Endothelial cell of umbilical vein (primary cell): ENCODE measurements at regions not wholly inside any gene's neighbourhood (a gene's known extent, or its start where the extent isn't known, plus 50 kb on each side); places are given as distances from the start of the nearest gene placed in this dataset.
"Not testable (repeated sequence)": the region's sequence is repeated elsewhere in the genome, so short reads cannot be mapped to it uniquely, and the experiment has no call there.

Experiments
- BruUV-seq: library from RNA; stranded (reverse); fragments of 400-500 nt; replicated peaks from 2 replicates; lab custom pipeline; 2021; lab: Mats Ljungman, UMichigan
- CTCF ChIA-PET: fragments of 300-600, 350-600 bp; sonication (Branson Sonifier 250); formaldehyde crosslinking; loops from one replicate; lab custom pipeline; 2021; ENCODE audit warnings: antibody characterized with exemption, inconsistent platforms; lab: Charles Lee
- POLR2A ChIA-PET: fragments of 300-600, 350-600 bp; sonication (Branson Sonifier 250); formaldehyde crosslinking; loops from one replicate; lab custom pipeline; 2021; ENCODE audit warnings: antibody characterized with exemption, inconsistent platforms; lab: Charles Lee
- DNase-seq: peaks from one replicate; pipeline ENCODE4 v3.0.0-alpha.2; 2011; ENCODE audit warnings: low read depth, low spot score
- FAIRE-seq: peaks from 2 replicates; lab custom pipeline; 2011; peaks lifted over from hg19 to GRCh38; lab: Jason Lieb, UNC
- H2AFZ ChIP-seq: 2 replicates; pipeline ENCODE4 v1.6.0; 2012; ENCODE audit warnings: low read depth, low read length, control low read depth, inconsistent platforms
- H3K27ac ChIP-seq: 2 replicates; pipeline ENCODE4 v1.5.1; 2011; ENCODE audit warnings: low read depth, mild to moderate bottlenecking, control low read depth, low read length, moderate library complexity; ENCODE audit not compliant: insufficient read depth
- H3K27me3 ChIP-seq, 2 experiments: 2 replicates each; pipeline versions ENCODE4 v1.6.0 to v1.6.1; 2011; ENCODE audit warnings: low read length in 2 of 2, mixed read lengths in 1 of 2; ENCODE audit not compliant: control insufficient read depth in 2 of 2, insufficient read depth in 2 of 2
- H3K36me3 ChIP-seq, 2 experiments: 2 replicates in 1 of 2; 3 replicates in 1 of 2; pipeline ENCODE4 v1.5.1; 2011; ENCODE audit warnings: low read length in 2 of 2, mild to moderate bottlenecking in 1 of 2, moderate library complexity in 1 of 2; ENCODE audit not compliant: control insufficient read depth in 2 of 2, insufficient read depth in 2 of 2; ENCODE audit errors: extremely low read depth in 1 of 2
- H3K4me1 ChIP-seq: 3 replicates; pipeline ENCODE4 v1.5.1; 2011; ENCODE audit warnings: mild to moderate bottlenecking, low read length; ENCODE audit not compliant: control insufficient read depth, insufficient read depth; ENCODE audit errors: extremely low read depth
- H3K4me2 ChIP-seq: 2 replicates; pipeline ENCODE4 v1.6.1; 2011; ENCODE audit warnings: low read length, control low read depth, mixed read lengths; ENCODE audit not compliant: insufficient read depth
- H3K4me3 ChIP-seq, 3 experiments: fragments of 200-600 bp in 1 of 3; sonication (generic), shearing (Covaris generic) in 1 of 3; replicated peaks in 1 of 3; 2 replicates each; pipeline ENCODE4 v1.5.1; 2011 to 2016; ENCODE audit warnings: control low read depth in 3 of 3, low read length in 3 of 3, mild to moderate bottlenecking in 2 of 3, inconsistent platforms in 1 of 3, low read depth in 1 of 3, moderate library complexity in 1 of 3; ENCODE audit not compliant: insufficient read depth in 1 of 3
- H3K79me2 ChIP-seq: 2 replicates; pipeline ENCODE4 v1.6.0; 2012; ENCODE audit warnings: low read length, inconsistent platforms; ENCODE audit not compliant: control insufficient read depth, insufficient read depth
- H3K9ac ChIP-seq: replicated peaks from 2 replicates; pipeline ENCODE3; 2011; ENCODE audit warnings: low read length, control low read depth; ENCODE audit not compliant: insufficient read depth; ENCODE audit errors: extremely low read depth
- H3K9me1 ChIP-seq: replicated peaks from 3 replicates; pipeline ENCODE4 v1.6.0; 2011; ENCODE audit warnings: mild to moderate bottlenecking, low read length; ENCODE audit not compliant: control insufficient read depth, insufficient read depth; ENCODE audit errors: extremely low read depth
- H3K9me3 ChIP-seq: replicated peaks from 2 replicates; pipeline ENCODE4 v1.5.1; 2012; ENCODE audit warnings: low read length, inconsistent platforms; ENCODE audit not compliant: control insufficient read depth, insufficient read depth
- H4K20me1 ChIP-seq: replicated peaks from 2 replicates; pipeline ENCODE3; 2011; ENCODE audit warnings: mild to moderate bottlenecking, low read length; ENCODE audit not compliant: control insufficient read depth, insufficient read depth; ENCODE audit errors: extremely low read depth
- EZH2 ChIP-seq: IDR thresholded peaks from 2 replicates; pipeline ENCODE4 v1.6.1; 2012; ENCODE audit warnings: borderline replicate concordance, low read depth, mild to moderate bottlenecking, moderate library complexity, low read length, inconsistent platforms; ENCODE audit not compliant: severe bottlenecking
- FOS ChIP-seq: IDR thresholded peaks from 2 replicates; pipeline ENCODE4 v1.6.1; 2011; ENCODE audit warnings: mild to moderate bottlenecking, low read length, moderate library complexity, borderline replicate concordance; ENCODE audit not compliant: insufficient read depth
- GATA2 ChIP-seq: IDR thresholded peaks from 2 replicates; pipeline ENCODE4 v1.7.0; 2011; ENCODE audit warnings: low read depth, mild to moderate bottlenecking, moderate library complexity, mixed read lengths, low read length; ENCODE audit not compliant: insufficient read length, insufficient read depth
- JUN ChIP-seq: IDR thresholded peaks from 2 replicates; pipeline ENCODE4 v1.6.1; 2011; ENCODE audit warnings: borderline replicate concordance, low read depth; ENCODE audit not compliant: insufficient read length, insufficient read depth
- POLR2A ChIP-seq: IDR thresholded peaks from 2 replicates; pipeline ENCODE4 v1.6.1; 2012; ENCODE audit warnings: low read depth, mild to moderate bottlenecking, control low read depth, low read length
- dilution Hi-C: fragments of 300-500 bp; cut with MboI; formaldehyde crosslinking; loops from one replicate; pipeline ENCODE4 v1.15.0; 2019; ENCODE audit warnings: low sequenced_read_pairs; ENCODE audit not compliant: extremely low pct_ligation_motif_present
- intact Hi-C: fragments of 100-400 bp; cut with micrococcal nuclease; formaldehyde crosslinking; loops from one replicate; pipeline ENCODE4 v1.10.0; 2022
- TF ChIP-seq, protein P1 (sequence below): IDR thresholded peaks from 2 replicates; pipeline ENCODE4 v1.6.1; 2011; ENCODE audit not compliant: insufficient read depth, insufficient read length
- TF ChIP-seq, protein P2 (sequence below), 2 donors: IDR thresholded peaks; 1 replicate in 1 of 2; 2 replicates in 1 of 2; pipeline ENCODE4 v1.5.1; 2011; ENCODE audit warnings: low read length in 2 of 2, mild to moderate bottlenecking in 2 of 2, moderate library complexity in 2 of 2, control low read depth in 1 of 2, inconsistent platforms in 1 of 2, low read depth in 1 of 2; ENCODE audit not compliant: insufficient read depth in 1 of 2; ENCODE audit errors: extremely low read depth in 1 of 2

DNA sequence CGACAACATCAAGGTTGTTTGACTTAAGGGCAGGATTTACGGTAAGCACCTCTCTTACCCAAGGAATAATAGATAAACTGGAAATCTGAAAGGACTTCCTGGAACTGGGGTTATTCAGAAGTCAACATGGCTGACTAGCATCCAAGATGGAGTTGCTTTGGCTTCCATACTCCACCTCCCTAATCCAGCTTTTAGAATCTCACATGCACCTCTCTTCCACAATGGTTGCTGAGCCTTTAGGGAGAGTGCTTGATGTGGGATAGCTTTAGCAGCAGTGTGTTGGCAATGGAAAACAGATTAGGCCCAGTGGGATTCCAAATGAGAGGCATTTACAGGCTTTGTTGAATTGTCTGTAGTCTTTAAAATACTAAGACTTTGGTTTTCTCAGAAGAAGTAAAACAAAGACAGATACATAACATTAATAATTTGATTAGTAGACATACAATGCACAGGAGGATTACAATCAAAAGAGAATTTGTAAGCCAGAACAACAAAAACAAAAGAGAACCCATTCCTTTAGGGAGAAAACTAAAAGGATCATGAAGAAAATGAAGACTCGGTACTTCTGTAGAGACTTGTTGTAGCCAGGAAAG, 222.0 kb downstream of the HS3ST3B1 start:
- H3K4me2 ChIP-seq = no peak overlapping the region
- ChIA-PET CTCF (no interaction called here), POLR2A (no interaction called here)
- H3K9me3 ChIP-seq = peaks cover 5% of the 10 kb centered on the region
- FAIRE-seq (no peak), DNase-seq (no peak)
- intact Hi-C loops = no loop called here
- H4K20me1 ChIP-seq = no peaks in the 10 kb centered on the region
- H3K36me3 ChIP-seq = no peaks in the 10 kb centered on the region
- H3K79me2 ChIP-seq = no peaks in the 10 kb centered on the region
- no peaks in the 10 kb centered on the region for H3K27me3 ChIP-seq
- no peak overlapping the region for H3K9ac ChIP-seq
- H3K9me1 ChIP-seq = no peaks in the 10 kb centered on the region
- no peak overlapping the region for H3K4me3 ChIP-seq
- TF ChIP-seq FOS = no peak
- no peak for TF ChIP-seq GATA2
- TF ChIP-seq EZH2 = no peak
- TF ChIP-seq, protein P1, sequence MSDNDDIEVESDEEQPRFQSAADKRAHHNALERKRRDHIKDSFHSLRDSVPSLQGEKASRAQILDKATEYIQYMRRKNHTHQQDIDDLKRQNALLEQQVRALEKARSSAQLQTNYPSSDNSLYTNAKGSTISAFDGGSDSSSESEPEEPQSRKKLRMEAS = no peak
- TF ChIP-seq JUN = no peak
- no peak for TF ChIP-seq POLR2A
- TF ChIP-seq, protein P2, sequence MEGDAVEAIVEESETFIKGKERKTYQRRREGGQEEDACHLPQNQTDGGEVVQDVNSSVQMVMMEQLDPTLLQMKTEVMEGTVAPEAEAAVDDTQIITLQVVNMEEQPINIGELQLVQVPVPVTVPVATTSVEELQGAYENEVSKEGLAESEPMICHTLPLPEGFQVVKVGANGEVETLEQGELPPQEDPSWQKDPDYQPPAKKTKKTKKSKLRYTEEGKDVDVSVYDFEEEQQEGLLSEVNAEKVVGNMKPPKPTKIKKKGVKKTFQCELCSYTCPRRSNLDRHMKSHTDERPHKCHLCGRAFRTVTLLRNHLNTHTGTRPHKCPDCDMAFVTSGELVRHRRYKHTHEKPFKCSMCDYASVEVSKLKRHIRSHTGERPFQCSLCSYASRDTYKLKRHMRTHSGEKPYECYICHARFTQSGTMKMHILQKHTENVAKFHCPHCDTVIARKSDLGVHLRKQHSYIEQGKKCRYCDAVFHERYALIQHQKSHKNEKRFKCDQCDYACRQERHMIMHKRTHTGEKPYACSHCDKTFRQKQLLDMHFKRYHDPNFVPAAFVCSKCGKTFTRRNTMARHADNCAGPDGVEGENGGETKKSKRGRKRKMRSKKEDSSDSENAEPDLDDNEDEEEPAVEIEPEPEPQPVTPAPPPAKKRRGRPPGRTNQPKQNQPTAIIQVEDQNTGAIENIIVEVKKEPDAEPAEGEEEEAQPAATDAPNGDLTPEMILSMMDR (IDR thresholded peaks at IDR 0.05; ENCODE audit: extremely low read depth in 1 of 2, insufficient read depth in 1 of 2, low read depth in 1 of 2, low read length in 2 of 2) = no peak
- no peaks in the 10 kb centered on the region for H3K4me1 ChIP-seq
- dilution Hi-C loops = no loop called here
- H2AFZ ChIP-seq = no peak overlapping the region
- no TSS peak for BruUV-seq
- H3K27ac ChIP-seq = no peak overlapping the region

DNA sequence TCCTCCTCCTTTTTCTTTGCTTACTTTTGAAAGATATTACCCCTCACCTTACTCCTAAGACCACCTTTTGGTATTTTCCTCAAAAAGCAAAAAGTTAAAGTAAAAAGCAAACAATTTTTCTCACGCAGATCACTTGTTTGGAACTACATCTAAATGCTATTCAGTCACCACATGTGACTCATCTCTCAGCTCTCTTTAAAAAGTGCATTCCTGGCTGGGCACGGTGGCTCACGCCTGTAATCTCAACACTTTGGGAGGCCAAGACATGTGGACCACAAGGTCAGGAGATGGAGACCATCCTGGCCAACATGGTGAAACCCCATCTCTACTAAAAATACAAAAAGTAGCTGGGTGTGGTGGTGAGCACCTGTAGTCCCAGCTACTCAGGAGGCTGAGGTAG, 218.0 kb downstream of the HS3ST3B1 start:
- H3K79me2 ChIP-seq, H3K9ac ChIP-seq, H3K27ac ChIP-seq, FAIRE-seq, H3K27me3 ChIP-seq, H3K4me3 ChIP-seq, H3K9me1 ChIP-seq, H4K20me1 ChIP-seq, BruUV-seq, POLR2A ChIA-PET, H3K4me1 ChIP-seq, H2AFZ ChIP-seq, H3K36me3 ChIP-seq, H3K9me3 ChIP-seq, DNase-seq, dilution Hi-C loops, CTCF ChIA-PET, intact Hi-C loops, H3K4me2 ChIP-seq: not testable (repeated sequence)
